ENCODE measurements at regions not wholly inside any gene's neighbourhood (a gene's known extent, or its start where the extent isn't known, plus 50 kb on each side); places are given as distances from the start of the nearest gene placed in this dataset.

- TF ChIP-seq, protein P1, sequence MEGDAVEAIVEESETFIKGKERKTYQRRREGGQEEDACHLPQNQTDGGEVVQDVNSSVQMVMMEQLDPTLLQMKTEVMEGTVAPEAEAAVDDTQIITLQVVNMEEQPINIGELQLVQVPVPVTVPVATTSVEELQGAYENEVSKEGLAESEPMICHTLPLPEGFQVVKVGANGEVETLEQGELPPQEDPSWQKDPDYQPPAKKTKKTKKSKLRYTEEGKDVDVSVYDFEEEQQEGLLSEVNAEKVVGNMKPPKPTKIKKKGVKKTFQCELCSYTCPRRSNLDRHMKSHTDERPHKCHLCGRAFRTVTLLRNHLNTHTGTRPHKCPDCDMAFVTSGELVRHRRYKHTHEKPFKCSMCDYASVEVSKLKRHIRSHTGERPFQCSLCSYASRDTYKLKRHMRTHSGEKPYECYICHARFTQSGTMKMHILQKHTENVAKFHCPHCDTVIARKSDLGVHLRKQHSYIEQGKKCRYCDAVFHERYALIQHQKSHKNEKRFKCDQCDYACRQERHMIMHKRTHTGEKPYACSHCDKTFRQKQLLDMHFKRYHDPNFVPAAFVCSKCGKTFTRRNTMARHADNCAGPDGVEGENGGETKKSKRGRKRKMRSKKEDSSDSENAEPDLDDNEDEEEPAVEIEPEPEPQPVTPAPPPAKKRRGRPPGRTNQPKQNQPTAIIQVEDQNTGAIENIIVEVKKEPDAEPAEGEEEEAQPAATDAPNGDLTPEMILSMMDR (tag by site-specific recombination; IDR thresholded peaks at IDR 0.05), result no peak
- TF ChIP-seq ZNF549 (tag by site-specific recombination; IDR thresholded peaks at IDR 0.05) (no peak), GLI4 (tag by site-specific recombination; IDR thresholded peaks at IDR 0.05) (no peak), ZNF664 (tag by site-specific recombination; IDR thresholded peaks at IDR 0.05) (no peak)
These were observed 688.9 kb upstream of the FAM98A start for GRCh38 chr2:34288016-34288415.

Measured in HEK293 (cell line).